ENCODE measurements at regions not wholly inside any gene's neighbourhood (a gene's known extent, or its start where the extent isn't known, plus 50 kb on each side); places are given as distances from the start of the nearest gene placed in this dataset.
"Not testable (repeated sequence)": the region's sequence is repeated elsewhere in the genome, so short reads cannot be mapped to it uniquely, and the experiment has no call there.

DNA sequence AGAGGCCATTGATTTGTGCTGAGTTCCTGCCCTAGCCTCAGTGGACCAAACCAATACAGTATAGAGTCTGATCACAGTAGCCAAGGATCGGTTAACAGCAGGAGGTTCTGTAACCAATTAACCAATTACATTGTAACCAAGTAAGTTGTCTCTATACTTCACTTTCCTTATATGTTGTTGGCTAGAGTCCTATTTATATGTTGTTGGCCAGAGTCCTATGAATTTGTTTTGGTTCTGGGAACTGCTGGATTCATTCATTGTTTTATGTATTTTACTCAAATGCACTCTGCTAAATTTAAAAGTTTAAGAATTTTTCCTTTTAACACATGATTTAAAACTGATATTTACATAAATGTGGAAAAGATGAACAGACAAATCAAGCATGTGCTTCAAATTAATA lies 597.4 kb upstream of the HS3ST5 start:
- Histone ChIP-seq H3K9me3 (peaks cover 0 to 1% (median 0%) of the 10 kb centered on the region in 3 donors), H3K36me3 (no peaks in the 10 kb centered on the region), H3K27ac (no peak overlapping the region), H3K27me3 (no peaks in the 10 kb centered on the region), H3K4me1 (no peaks in the 10 kb centered on the region), H3K4me3 (no peak overlapping the region)
- TF ChIP-seq, protein P1, sequence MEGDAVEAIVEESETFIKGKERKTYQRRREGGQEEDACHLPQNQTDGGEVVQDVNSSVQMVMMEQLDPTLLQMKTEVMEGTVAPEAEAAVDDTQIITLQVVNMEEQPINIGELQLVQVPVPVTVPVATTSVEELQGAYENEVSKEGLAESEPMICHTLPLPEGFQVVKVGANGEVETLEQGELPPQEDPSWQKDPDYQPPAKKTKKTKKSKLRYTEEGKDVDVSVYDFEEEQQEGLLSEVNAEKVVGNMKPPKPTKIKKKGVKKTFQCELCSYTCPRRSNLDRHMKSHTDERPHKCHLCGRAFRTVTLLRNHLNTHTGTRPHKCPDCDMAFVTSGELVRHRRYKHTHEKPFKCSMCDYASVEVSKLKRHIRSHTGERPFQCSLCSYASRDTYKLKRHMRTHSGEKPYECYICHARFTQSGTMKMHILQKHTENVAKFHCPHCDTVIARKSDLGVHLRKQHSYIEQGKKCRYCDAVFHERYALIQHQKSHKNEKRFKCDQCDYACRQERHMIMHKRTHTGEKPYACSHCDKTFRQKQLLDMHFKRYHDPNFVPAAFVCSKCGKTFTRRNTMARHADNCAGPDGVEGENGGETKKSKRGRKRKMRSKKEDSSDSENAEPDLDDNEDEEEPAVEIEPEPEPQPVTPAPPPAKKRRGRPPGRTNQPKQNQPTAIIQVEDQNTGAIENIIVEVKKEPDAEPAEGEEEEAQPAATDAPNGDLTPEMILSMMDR (IDR thresholded peaks at IDR 0.05): no peak
- DNase-seq: no peak
- intact Hi-C loops (cut with DNase I; ENCODE audit: low total_unique reads): no loop called here

DNA sequence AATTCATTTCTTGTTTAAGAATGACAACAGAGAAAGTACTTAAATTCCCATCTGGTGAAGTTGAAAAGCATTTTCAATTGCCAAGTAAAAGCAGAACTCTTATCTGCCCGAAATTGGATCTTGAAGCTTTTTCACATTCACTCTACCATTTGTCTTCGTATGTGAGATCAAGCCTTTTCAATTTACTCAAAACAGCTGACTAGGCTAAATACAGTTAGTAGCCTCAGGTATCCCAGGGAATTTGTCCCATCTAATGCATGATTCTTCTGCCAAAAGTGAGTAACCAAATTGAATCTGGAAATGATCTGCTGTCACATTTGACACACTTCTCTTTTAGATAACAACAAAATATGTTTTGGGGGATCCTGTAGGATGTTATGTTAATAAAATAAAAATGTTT lies 596.8 kb upstream of the HS3ST5 start:
- Histone ChIP-seq H3K4me1 (no peaks in the 10 kb centered on the region), H3K36me3 (no peaks in the 10 kb centered on the region), H3K9me3 (no peaks in the 10 kb centered on the region), H3K27ac (no peak overlapping the region), H3K4me3 (no peak overlapping the region), H3K27me3 (no peaks in the 10 kb centered on the region)
- DNase-seq: no peak
- intact Hi-C loops (cut with DNase I; ENCODE audit: low total_unique reads): no loop called here
- TF ChIP-seq, protein P1 (IDR thresholded peaks at IDR 0.05): no peak

DNA sequence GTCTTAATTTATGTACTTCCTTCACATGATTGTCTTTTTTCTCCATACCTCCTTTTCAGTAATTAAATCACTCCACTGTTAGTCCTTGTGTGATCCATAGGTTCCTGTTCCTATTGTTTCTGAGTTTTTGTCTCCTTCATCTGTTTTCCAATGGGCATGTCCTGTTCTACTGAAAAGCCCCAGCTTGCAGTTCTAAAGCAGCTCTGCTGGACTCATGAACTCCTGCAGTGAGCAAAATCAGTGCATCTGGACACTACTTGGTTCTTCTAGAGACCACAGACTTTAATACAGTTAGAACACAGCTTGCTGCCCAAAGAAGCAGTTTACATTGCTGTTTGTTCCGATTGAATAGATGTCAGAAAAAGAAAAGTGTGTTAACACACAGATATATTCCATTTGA lies 593.3 kb upstream of the HS3ST5 start:
- intact Hi-C loops (cut with DNase I; ENCODE audit: low total_unique reads): no loop called here
- Histone ChIP-seq H3K4me3 (no peak overlapping the region), H3K9me3 (no peaks in the 10 kb centered on the region), H3K27me3 (no peaks in the 10 kb centered on the region), H3K4me1 (no peaks in the 10 kb centered on the region), H3K27ac (no peak overlapping the region), H3K36me3 (no peaks in the 10 kb centered on the region)
- TF ChIP-seq, protein P1 (IDR thresholded peaks at IDR 0.05): no peak
- no peak for DNase-seq

DNA sequence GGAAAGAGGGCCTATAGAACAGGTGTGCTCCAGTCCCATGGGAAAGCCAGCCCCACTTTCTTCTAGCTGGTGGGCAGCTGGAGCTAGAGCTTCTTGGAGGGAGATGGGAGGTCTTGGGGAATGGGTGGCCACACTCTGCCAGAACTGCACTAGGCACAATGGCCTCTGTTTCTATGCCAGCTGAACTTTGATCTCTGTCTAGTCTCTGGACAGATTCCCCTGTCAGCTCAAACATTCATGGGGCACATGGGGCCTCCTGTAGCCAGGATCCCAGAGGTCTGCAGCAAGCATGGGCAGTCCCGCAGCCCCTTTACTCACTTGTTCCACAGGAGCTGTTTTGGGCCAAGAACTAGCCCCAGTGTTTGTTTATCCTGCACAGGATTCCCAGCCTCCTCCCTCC lies 591.3 kb upstream of the HS3ST5 start:
- Histone ChIP-seq H3K27ac (no peak overlapping the region), H3K4me3 (no peak overlapping the region), H3K36me3 (no peaks in the 10 kb centered on the region), H3K27me3 (no peaks in the 10 kb centered on the region), H3K9me3 (peaks cover 0 to 3% (median 0%) of the 10 kb centered on the region in 3 donors), H3K4me1 (no peaks in the 10 kb centered on the region)
- TF ChIP-seq, protein P1 (IDR thresholded peaks at IDR 0.05): no peak
- DNase-seq: no peak
- intact Hi-C loops (cut with DNase I; ENCODE audit: low total_unique reads): no loop called here

GRCh38 chr6:114928731-114929130 lies 585.9 kb upstream of the HS3ST5 start:
- H3K27ac ChIP-seq; H3K27me3 ChIP-seq; H3K4me1 ChIP-seq; intact Hi-C loops (cut with DNase I; ENCODE audit: low total_unique reads); H3K4me3 ChIP-seq; H3K36me3 ChIP-seq: not testable (repeated sequence)
- H3K9me3 ChIP-seq: peaks cover 0 to 11% (median 0%) of the 10 kb centered on the region in 3 donors
- DNase-seq: peak in 1 of 2 donors; percentile 38

- intact Hi-C loops (cut with DNase I; ENCODE audit: low total_unique reads): no loop called here
- TF ChIP-seq, protein P1 (IDR thresholded peaks at IDR 0.05): no peak
- Histone ChIP-seq H3K27ac (no peak overlapping the region), H3K27me3 (no peaks in the 10 kb centered on the region), H3K4me1 (no peaks in the 10 kb centered on the region), H3K36me3 (no peaks in the 10 kb centered on the region), H3K9me3 (no peaks in the 10 kb centered on the region), H3K4me3 (no peak overlapping the region)
- DNase-seq: no peak
These were observed 563.3 kb upstream of the HS3ST5 start for GRCh38 chr6:114906096-114906495.
